ENCODE measurements at regions not wholly inside any gene's neighbourhood (a gene's known extent, or its start where the extent isn't known, plus 50 kb on each side); places are given as distances from the start of the nearest gene placed in this dataset.
"Not testable (repeated sequence)": the region's sequence is repeated elsewhere in the genome, so short reads cannot be mapped to it uniquely, and the experiment has no call there.

- no peak for DNase-seq (ENCODE audit: low read depth in 2 of 2)
These were observed 603.7 kb upstream of the ADARB2 start for GRCh38 chr10:2340831-2341647.

- no peak for DNase-seq (ENCODE audit: low read depth in 2 of 2)
These were observed 598.3 kb upstream of the ADARB2 start for GRCh38 chr10:2335626-2336025.

GRCh38 chr10:2334575-2334974, 597.2 kb upstream of the ADARB2 start:
- DNase-seq (ENCODE audit: low read depth in 2 of 2): no peak

GRCh38 chr10:2329082-2329481, 591.8 kb upstream of the ADARB2 start:
- no peak for DNase-seq (ENCODE audit: low read depth in 2 of 2)

GRCh38 chr10:2326411-2326810, 589.1 kb upstream of the ADARB2 start:
- DNase-seq (ENCODE audit: low read depth in 2 of 2): no peak

- DNase-seq (ENCODE audit: low read depth in 2 of 2): not testable (repeated sequence)
These were observed 577.7 kb upstream of the ADARB2 start for GRCh38 chr10:2315045-2315485.

GRCh38 chr10:2306081-2306480, 568.8 kb upstream of the ADARB2 start:
- no peak for DNase-seq (ENCODE audit: low read depth in 2 of 2)

- no peak for DNase-seq (ENCODE audit: low read depth in 2 of 2)
These were observed 565.8 kb upstream of the ADARB2 start for GRCh38 chr10:2303169-2303568.

GRCh38 chr10:2301227-2301626, 563.9 kb upstream of the ADARB2 start:
- no peak for DNase-seq (ENCODE audit: low read depth in 2 of 2)

- no peak for DNase-seq (ENCODE audit: low read depth in 2 of 2)
These were observed 562.9 kb upstream of the ADARB2 start for GRCh38 chr10:2300231-2300630.

GRCh38 chr10:2296179-2296891, 559.0 kb upstream of the ADARB2 start:
- DNase-seq (ENCODE audit: low read depth in 2 of 2): no peak

GRCh38 chr10:2294739-2295138, 557.4 kb upstream of the ADARB2 start:
- DNase-seq (ENCODE audit: low read depth in 2 of 2): no peak

- DNase-seq (ENCODE audit: low read depth in 2 of 2): no peak
These were observed 546.7 kb upstream of the ADARB2 start for GRCh38 chr10:2284071-2284470.

- no peak for DNase-seq (ENCODE audit: low read depth in 2 of 2)
These were observed 544.9 kb upstream of the ADARB2 start for GRCh38 chr10:2282202-2282601.

- DNase-seq (ENCODE audit: low read depth in 2 of 2): no peak
These were observed 543.5 kb upstream of the ADARB2 start for GRCh38 chr10:2280713-2281300.

GRCh38 chr10:2279711-2280110, 542.4 kb upstream of the ADARB2 start:
- no peak for DNase-seq (ENCODE audit: low read depth in 2 of 2)

- no peak for DNase-seq (ENCODE audit: low read depth in 2 of 2)
These were observed 541.0 kb upstream of the ADARB2 start for GRCh38 chr10:2278363-2278762.

GRCh38 chr10:2263561-2263960, 526.2 kb upstream of the ADARB2 start:
- DNase-seq (ENCODE audit: low read depth in 2 of 2): no peak

GRCh38 chr10:2262878-2263277, 525.6 kb upstream of the ADARB2 start:
- DNase-seq (ENCODE audit: low read depth in 2 of 2): no peak

GRCh38 chr10:2262333-2262732, 525.0 kb upstream of the ADARB2 start:
- DNase-seq (ENCODE audit: low read depth in 2 of 2): no peak

- DNase-seq (ENCODE audit: low read depth in 2 of 2): no peak
These were observed 518.9 kb upstream of the ADARB2 start for GRCh38 chr10:2256241-2256640.

- DNase-seq (ENCODE audit: low read depth in 2 of 2): no peak
These were observed 514.8 kb upstream of the ADARB2 start for GRCh38 chr10:2252096-2252495.

GRCh38 chr10:2251631-2252030, 514.3 kb upstream of the ADARB2 start:
- DNase-seq (ENCODE audit: low read depth in 2 of 2): no peak

All from activated CD8-positive, alpha-beta memory T cell treated with anti-CD3 and anti-CD28 coated beads for 4 hours (primary cell).